ENCODE measurements at regions not wholly inside any gene's neighbourhood (a gene's known extent, or its start where the extent isn't known, plus 50 kb on each side); places are given as distances from the start of the nearest gene placed in this dataset.

GRCh38 chr1:64405833-64406232 lies 64.1 kb upstream of the CACHD1 start:
- TF ChIP-seq CTCF (IDR thresholded peaks at IDR 0.05) (no peak), EP300 (IDR thresholded peaks at IDR 0.05) (no peak), POLR2AphosphoS5 (IDR thresholded peaks at IDR 0.05) (no peak), POLR2A (IDR thresholded peaks at IDR 0.05) (no peak)

All from stomach (tissue), 4 donors.